PC-9 (cell line): ENCODE measurements at regions not wholly inside any gene's neighbourhood (a gene's known extent, or its start where the extent isn't known, plus 50 kb on each side); places are given as distances from the start of the nearest gene placed in this dataset.

Experiments
- BruUV-seq: library from RNA; stranded (reverse); fragments of 400-500 nt; replicated peaks from 2 replicates; lab custom pipeline; 2021; lab: Mats Ljungman, UMichigan
- CTCF ChIA-PET: fragments of 300-600 bp; sonication (Branson Sonifier 250); formaldehyde crosslinking; loops from one replicate; lab custom pipeline; 2022; ENCODE audit warnings: antibody characterized with exemption; lab: Charles Lee
- POLR2A ChIA-PET: fragments of 300-600 bp; sonication (Branson Sonifier 250); formaldehyde crosslinking; loops from one replicate; lab custom pipeline; 2022; ENCODE audit warnings: antibody characterized with exemption; ENCODE audit not compliant: unreplicated experiment; lab: Charles Lee
- DNase-seq, 2 experiments: peaks; one replicate each; pipeline versions ENCODE4 v3.0.0 to v3.0.0-alpha.2; 2015 to 2022; ENCODE audit warnings: mixed read lengths in 1 of 2
- H2AFZ ChIP-seq: fragments of 200-600 bp; sonication (generic); 2 replicates; pipeline ENCODE4 v1.8.1; 2017; ENCODE audit warnings: antibody characterized with exemption
- H3F3A ChIP-seq: fragments of 200-600 bp; sonication (generic); 2 replicates; pipeline ENCODE4 v1.8.1; 2017; ENCODE audit warnings: antibody characterized with exemption, mild to moderate bottlenecking, low read depth; ENCODE audit not compliant: insufficient read depth
- H3K27ac ChIP-seq: fragments of 200-600 bp; sonication (generic); 2 replicates; pipeline ENCODE4 v1.6.1; 2016; ENCODE audit warnings: mixed run types
- H3K27me3 ChIP-seq: fragments of 200-600 bp; sonication (generic); 2 replicates; pipeline ENCODE4 v1.6.1; 2016; ENCODE audit warnings: low read depth, mixed run types; ENCODE audit not compliant: insufficient read depth
- H3K36me3 ChIP-seq: fragments of 200-600 bp; sonication (generic); 2 replicates; pipeline ENCODE4 v1.6.1; 2016; ENCODE audit warnings: low read depth, mixed run types
- H3K4me1 ChIP-seq: fragments of 200-600 bp; sonication (generic); replicated peaks from 2 replicates; pipeline ENCODE4 v1.6.1; 2016; ENCODE audit warnings: mixed run types; ENCODE audit not compliant: insufficient read depth
- H3K4me2 ChIP-seq: fragments of 200-600 bp; sonication (generic); 2 replicates; pipeline ENCODE4 v1.6.1; 2017; ENCODE audit warnings: mixed run types
- H3K4me3 ChIP-seq: fragments of 200-600 bp; sonication (generic); 2 replicates; pipeline ENCODE4 v1.6.1; 2016; ENCODE audit warnings: mixed run types
- H3K79me2 ChIP-seq: fragments of 200-600 bp; sonication (generic); 2 replicates; pipeline ENCODE4 v1.6.1; 2017; ENCODE audit warnings: low read depth, mixed run types
- H3K9me2 ChIP-seq: fragments of 200-600 bp; sonication (generic); 2 replicates; pipeline ENCODE4 v1.8.1; 2017; ENCODE audit warnings: mild to moderate bottlenecking; ENCODE audit not compliant: insufficient read depth
- H3K9me3 ChIP-seq: fragments of 200-600 bp; sonication (generic); 2 replicates; pipeline ENCODE4 v1.8.1; 2016; ENCODE audit warnings: low read depth; ENCODE audit not compliant: insufficient read depth
- H4K20me1 ChIP-seq: fragments of 200-600 bp; sonication (generic); 2 replicates; pipeline ENCODE4 v1.8.1; 2017; ENCODE audit not compliant: insufficient read depth
- EZH2 ChIP-seq: fragments of 200-600 bp; sonication (generic); IDR thresholded peaks from 2 replicates; pipeline ENCODE4 v1.8.0; 2017; ENCODE audit warnings: antibody characterized with exemption, low read depth
- intact Hi-C: fragments of 100-400 bp; cut with micrococcal nuclease; formaldehyde crosslinking; loops from one replicate; pipeline ENCODE4 v1.10.0; 2022; ENCODE audit not compliant: unreplicated experiment
- TF ChIP-seq, protein P1 (sequence below): fragments of 200-600 bp; sonication (generic); conservative IDR thresholded peaks from 2 replicates; pipeline ENCODE4 v1.6.1; 2017; ENCODE audit warnings: mixed run types, antibody characterized with exemption, mild to moderate bottlenecking, moderate library complexity

GRCh38 chr7:18429547-18429946, 66.0 kb upstream of the HDAC9 start:
- ChIA-PET CTCF (no interaction called here), POLR2A (no interaction called here)
- Histone ChIP-seq H3K4me1 (peaks cover 27% of the 10 kb centered on the region), H3K9me3 (peaks cover 19% of the 10 kb centered on the region), H3K36me3 (no peaks in the 10 kb centered on the region), H3K79me2 (no peaks in the 10 kb centered on the region), H2AFZ (0 out of 2 replicates have a peak overlapping the region, but pooled peaks have one; percentile 46), H3K27ac (peak overlapping the region; percentile 13; the same call in 1 of the 2 replicates), H3K9me2 (no peaks in the 10 kb centered on the region), H3K4me2 (peak overlapping the region; percentile 13; the same call in 1 of the 2 replicates), H3K27me3 (no peaks in the 10 kb centered on the region), H3K4me3 (no peak overlapping the region), H4K20me1 (no peaks in the 10 kb centered on the region), H3F3A (peaks cover 12% of the 10 kb centered on the region)
- intact Hi-C loops: loop anchor here (2.0 kb wide), 1 partner anchor 141 kb away; no protein-coding TSS in a partner anchor
- TF ChIP-seq, protein P1, sequence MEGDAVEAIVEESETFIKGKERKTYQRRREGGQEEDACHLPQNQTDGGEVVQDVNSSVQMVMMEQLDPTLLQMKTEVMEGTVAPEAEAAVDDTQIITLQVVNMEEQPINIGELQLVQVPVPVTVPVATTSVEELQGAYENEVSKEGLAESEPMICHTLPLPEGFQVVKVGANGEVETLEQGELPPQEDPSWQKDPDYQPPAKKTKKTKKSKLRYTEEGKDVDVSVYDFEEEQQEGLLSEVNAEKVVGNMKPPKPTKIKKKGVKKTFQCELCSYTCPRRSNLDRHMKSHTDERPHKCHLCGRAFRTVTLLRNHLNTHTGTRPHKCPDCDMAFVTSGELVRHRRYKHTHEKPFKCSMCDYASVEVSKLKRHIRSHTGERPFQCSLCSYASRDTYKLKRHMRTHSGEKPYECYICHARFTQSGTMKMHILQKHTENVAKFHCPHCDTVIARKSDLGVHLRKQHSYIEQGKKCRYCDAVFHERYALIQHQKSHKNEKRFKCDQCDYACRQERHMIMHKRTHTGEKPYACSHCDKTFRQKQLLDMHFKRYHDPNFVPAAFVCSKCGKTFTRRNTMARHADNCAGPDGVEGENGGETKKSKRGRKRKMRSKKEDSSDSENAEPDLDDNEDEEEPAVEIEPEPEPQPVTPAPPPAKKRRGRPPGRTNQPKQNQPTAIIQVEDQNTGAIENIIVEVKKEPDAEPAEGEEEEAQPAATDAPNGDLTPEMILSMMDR: no peak
- TF ChIP-seq EZH2: no peak
- peak in 1 of 2 experiments; percentile 56 for DNase-seq
- no TSS peak for BruUV-seq

DNA sequence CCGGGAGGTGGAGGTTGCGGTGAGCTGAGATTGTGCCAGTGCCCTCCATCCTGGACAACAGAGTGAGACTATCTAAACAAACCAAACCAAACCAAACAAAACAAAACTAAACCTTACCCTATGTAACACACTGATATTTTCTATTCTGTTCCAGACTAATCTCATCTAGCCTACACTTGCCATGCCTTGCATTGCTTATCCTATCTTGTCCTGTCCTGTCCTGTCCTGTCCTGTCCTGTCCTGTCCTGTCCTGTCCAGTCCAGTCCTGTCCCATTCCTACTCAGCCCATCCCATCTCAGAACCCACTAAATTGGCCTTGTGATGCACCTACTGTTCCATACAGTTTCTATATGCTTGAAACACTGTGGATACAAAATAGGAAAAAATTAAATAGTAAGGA, 64.7 kb upstream of the HDAC9 start:
- Histone ChIP-seq H4K20me1 (no peaks in the 10 kb centered on the region), H3K27me3 (no peaks in the 10 kb centered on the region), H3K4me1 (peaks cover 27% of the 10 kb centered on the region), H3K36me3 (no peaks in the 10 kb centered on the region), H2AFZ (no peak overlapping the region), H3K27ac (no peak overlapping the region), H3F3A (peaks cover 12% of the 10 kb centered on the region), H3K9me3 (peaks cover 19% of the 10 kb centered on the region), H3K79me2 (no peaks in the 10 kb centered on the region), H3K4me2 (no peak overlapping the region), H3K4me3 (no peak overlapping the region), H3K9me2 (no peaks in the 10 kb centered on the region)
- POLR2A ChIA-PET: no interaction called here
- CTCF ChIA-PET: no interaction called here
- BruUV-seq: no TSS peak
- TF ChIP-seq EZH2: no peak
- TF ChIP-seq, protein P1: no peak
- intact Hi-C loops: no loop called here
- DNase-seq: no peak

DNA sequence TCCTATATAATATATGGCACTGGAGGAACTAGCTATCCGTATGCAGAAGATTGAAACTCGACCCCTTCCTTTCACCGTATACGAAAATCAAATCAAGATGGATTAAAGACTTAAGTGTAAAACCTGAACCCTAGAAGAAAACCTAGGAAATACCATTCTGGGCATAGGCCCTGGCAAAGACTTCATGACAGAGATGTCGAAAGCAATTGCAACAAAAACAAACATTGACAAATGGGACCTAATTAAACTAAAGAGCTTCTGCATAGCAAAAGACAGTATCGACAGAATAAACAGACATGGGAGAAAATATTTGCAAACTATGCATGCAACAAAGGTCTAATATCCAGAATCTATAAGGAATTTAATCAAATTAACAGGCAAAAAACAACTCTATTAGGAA, 61.4 kb upstream of the HDAC9 start:
- Histone ChIP-seq H3K9me3 (peaks cover 4% of the 10 kb centered on the region; the same call in 1 of the 2 replicates), H2AFZ (no peak overlapping the region), H3K4me1 (peaks cover 10% of the 10 kb centered on the region), H3K79me2 (no peaks in the 10 kb centered on the region), H3K36me3 (no peaks in the 10 kb centered on the region), H3K4me3 (no peak overlapping the region), H4K20me1 (no peaks in the 10 kb centered on the region), H3K27ac (no peak overlapping the region), H3K4me2 (no peak overlapping the region), H3K9me2 (no peaks in the 10 kb centered on the region), H3K27me3 (no peaks in the 10 kb centered on the region), H3F3A (no peaks in the 10 kb centered on the region)
- BruUV-seq: no TSS peak
- ChIA-PET CTCF (interaction anchor here (0.6 kb wide), 1 partner anchor 61 kb away, joined by 10 read pairs; no protein-coding TSS in a partner anchor), POLR2A (no interaction called here)
- intact Hi-C loops: no loop called here
- TF ChIP-seq EZH2: no peak
- TF ChIP-seq, protein P1: no peak
- no peak for DNase-seq
